GM23338 (cell line): ENCODE measurements at regions not wholly inside any gene's neighbourhood (a gene's known extent, or its start where the extent isn't known, plus 50 kb on each side); places are given as distances from the start of the nearest gene placed in this dataset.

Experiments used
- ATAC-seq: fragments of 200-7000 bp; cut with Tn5 transposase; 3 replicates; pipeline ENCODE4 v1.9.1; 2020
- DNase-seq: peaks from one replicate; pipeline ENCODE4 v3.0.0-alpha.2; 2015; ENCODE audit warnings: low spot score
- H2AFZ ChIP-seq: fragments of 200-600 bp; sonication (generic); 2 replicates; pipeline ENCODE4 v1.8.0; 2016; ENCODE audit warnings: antibody characterized with exemption, mild to moderate bottlenecking, moderate library complexity
- H3F3A ChIP-seq: fragments of 200-600 bp; sonication (generic); replicated peaks from 2 replicates; pipeline ENCODE4 v1.8.0; 2017; ENCODE audit warnings: antibody characterized with exemption, mixed run types, low read depth
- H3K27ac ChIP-seq: fragments of 200-600 bp; sonication (generic); 2 replicates; pipeline ENCODE4 v1.6.1; 2016; ENCODE audit warnings: low read depth
- H3K27me3 ChIP-seq: fragments of 200-600 bp; sonication (generic); 2 replicates; pipeline ENCODE4 v1.8.0; 2016; ENCODE audit warnings: mild to moderate bottlenecking, mixed run types, moderate library complexity; ENCODE audit not compliant: insufficient read depth
- H3K36me3 ChIP-seq: fragments of 200-600 bp; sonication (generic); 2 replicates; pipeline ENCODE4 v1.8.0; 2016; ENCODE audit warnings: mild to moderate bottlenecking; ENCODE audit not compliant: insufficient read depth
- H3K4me1 ChIP-seq: fragments of 200-600 bp; sonication (generic); 2 replicates; pipeline ENCODE4 v1.8.0; 2016; ENCODE audit warnings: mild to moderate bottlenecking, moderate library complexity; ENCODE audit not compliant: insufficient read depth
- H3K4me2 ChIP-seq: fragments of 200-600 bp; sonication (generic); 2 replicates; pipeline ENCODE4 v1.7.1; 2017; ENCODE audit warnings: mixed run types
- H3K4me3 ChIP-seq: fragments of 200-600 bp; sonication (generic); 2 replicates; pipeline ENCODE4 v1.6.1; 2016; ENCODE audit warnings: mixed run types
- H3K79me2 ChIP-seq: fragments of 200-600 bp; sonication (generic); replicated peaks from 2 replicates; pipeline ENCODE4 v1.8.0; 2017; ENCODE audit warnings: mild to moderate bottlenecking; ENCODE audit not compliant: insufficient read depth
- H3K9me2 ChIP-seq: fragments of 200-600 bp; sonication (generic); 2 replicates; pipeline ENCODE4 v1.8.0; 2017; ENCODE audit not compliant: insufficient read depth
- H4K20me1 ChIP-seq: fragments of 200-600 bp; sonication (generic); replicated peaks from 2 replicates; pipeline ENCODE4 v1.8.0; 2017; ENCODE audit warnings: mild to moderate bottlenecking; ENCODE audit not compliant: insufficient read depth
- H3K27ac Mint-ChIP-seq: 2 replicates; pipeline ENCODE4 v1.8.0; 2020; ENCODE audit warnings: inconsistent platforms, mild to moderate bottlenecking, moderate library complexity, mixed read lengths
- H3K27me3 Mint-ChIP-seq: 3 replicates; pipeline ENCODE4 v1.8.0; 2022; ENCODE audit warnings: low read depth, mild to moderate bottlenecking, moderate library complexity, mixed read lengths, inconsistent platforms; ENCODE audit not compliant: insufficient read depth, poor library complexity
- H3K36me3 Mint-ChIP-seq: 3 replicates; pipeline ENCODE4 v1.8.0; 2021; ENCODE audit warnings: low read depth, mild to moderate bottlenecking, inconsistent platforms, moderate library complexity, mixed read lengths
- H3K4me1 Mint-ChIP-seq: 3 replicates; pipeline ENCODE4 v1.8.0; 2020; ENCODE audit warnings: mild to moderate bottlenecking, inconsistent platforms, mixed read lengths
- H3K4me3 Mint-ChIP-seq: 3 replicates; pipeline ENCODE4 v1.8.0; 2021; ENCODE audit warnings: moderate library complexity, mild to moderate bottlenecking, inconsistent platforms, mixed read lengths
- H3K9me3 Mint-ChIP-seq: 3 replicates; pipeline ENCODE4 v1.8.0; 2020; ENCODE audit warnings: moderate library complexity, mild to moderate bottlenecking, inconsistent platforms, mixed read lengths
- CREB1 ChIP-seq: fragments of 250-450 bp; sonication (Bioruptor Pico); IDR thresholded peaks from 2 replicates; pipeline ENCODE4 v1.5.0; 2020; ENCODE audit warnings: low read depth, mild to moderate bottlenecking, moderate library complexity
- CTCF ChIP-seq, 2 experiments: fragments of 200-600 bp in 1 of 2; sonication (generic) in 1 of 2; conservative IDR thresholded peaks; 2 replicates each; pipeline versions ENCODE4 v1.5.1 to v1.6.1; 2016 to 2017; ENCODE audit warnings: antibody characterized with exemption in 2 of 2, low read depth in 2 of 2, mild to moderate bottlenecking in 2 of 2, moderate library complexity in 1 of 2
- ETS1 ChIP-seq: IDR thresholded peaks from 2 replicates; pipeline ENCODE4 v1.6.1; 2016; ENCODE audit warnings: antibody characterized with exemption
- NANOG ChIP-seq: IDR thresholded peaks from 2 replicates; pipeline ENCODE4 v1.6.1; 2016; ENCODE audit warnings: antibody characterized with exemption, borderline replicate concordance
- ZNF114 ChIP-seq: fragments of 250-450 bp; sonication (Bioruptor Pico); IDR thresholded peaks from 2 replicates; pipeline ENCODE4 v1.5.0; 2020; ENCODE audit warnings: mild to moderate bottlenecking, moderate library complexity
- ZNF462 ChIP-seq: fragments of 250-450 bp; sonication (Bioruptor Pico); IDR thresholded peaks from 2 replicates; pipeline ENCODE4 v1.5.0; 2020; ENCODE audit warnings: mild to moderate bottlenecking, moderate library complexity

GRCh38 chr2:173684896-173685459, 280.2 kb downstream of the SP3 start:
- Histone ChIP-seq H3K27me3 (no peaks in the 10 kb centered on the region), H3K79me2 (no peaks in the 10 kb centered on the region), H3K4me2 (no peak overlapping the region), H3K4me1 (no peaks in the 10 kb centered on the region), H2AFZ (no peak overlapping the region), H3K4me3 (no peak overlapping the region), H3K27ac (no peak overlapping the region), H4K20me1 (no peaks in the 10 kb centered on the region), H3K36me3 (no peaks in the 10 kb centered on the region), H3F3A (no peaks in the 10 kb centered on the region), H3K9me2 (no peaks in the 10 kb centered on the region)
- H3K27ac Mint-ChIP-seq = no peak overlapping the region
- H3K4me1 Mint-ChIP-seq = peaks cover 10% of the 10 kb centered on the region
- no peak for TF ChIP-seq ZNF462 (CRISPR knock-in tag)
- TF ChIP-seq ETS1 = no peak
- TF ChIP-seq ZNF114 (CRISPR knock-in tag) = no peak
- no peak for TF ChIP-seq CREB1 (CRISPR knock-in tag)
- TF ChIP-seq NANOG = no peak
- TF ChIP-seq CTCF (conservative IDR thresholded peaks at IDR 0.05; ENCODE audit: low read depth in 2 of 2) = no peak
- H3K9me3 Mint-ChIP-seq = no peaks in the 10 kb centered on the region
- ATAC-seq (no peak; the same call in 2 of the 3 replicates), DNase-seq (no peak)
- no peak overlapping the region for H3K4me3 Mint-ChIP-seq
- no peaks in the 10 kb centered on the region for H3K36me3 Mint-ChIP-seq
- no peaks in the 10 kb centered on the region for H3K27me3 Mint-ChIP-seq
